Endodermal cell (in vitro differentiated cells): ENCODE measurements at regions not wholly inside any gene's neighbourhood (a gene's known extent, or its start where the extent isn't known, plus 50 kb on each side); places are given as distances from the start of the nearest gene placed in this dataset.

Experiments
- DNase-seq: peaks from one replicate; pipeline ENCODE4 v3.0.0-alpha.2; 2017
- H3K27ac ChIP-seq: 2 replicates; pipeline ENCODE4 v1.5.1; 2013; ENCODE audit warnings: mild to moderate bottlenecking, low read depth, low read length, moderate library complexity
- H3K27me3 ChIP-seq: 2 replicates; pipeline ENCODE4 v1.6.1; 2013; ENCODE audit warnings: mild to moderate bottlenecking, low read length, moderate library complexity; ENCODE audit not compliant: insufficient read depth, control insufficient read depth, poor library complexity, severe bottlenecking
- H3K36me3 ChIP-seq: 2 replicates; pipeline ENCODE4 v1.7.0; 2013; ENCODE audit warnings: mild to moderate bottlenecking, low read length, moderate library complexity; ENCODE audit not compliant: control insufficient read depth, insufficient read depth
- H3K4me1 ChIP-seq: one replicate; pipeline ENCODE4 v1.7.0; 2013; ENCODE audit warnings: low read length; ENCODE audit not compliant: control insufficient read depth, insufficient read depth
- H3K4me3 ChIP-seq: 2 replicates; pipeline ENCODE4 v1.5.1; 2013; ENCODE audit warnings: mild to moderate bottlenecking, low read length, moderate library complexity
- H3K9ac ChIP-seq: 2 replicates; pipeline ENCODE4 v1.6.1; 2013; ENCODE audit warnings: mild to moderate bottlenecking, low read length, moderate library complexity; ENCODE audit not compliant: poor library complexity, severe bottlenecking; ENCODE audit errors: extremely low read depth
- H3K9me3 ChIP-seq: 2 replicates; pipeline ENCODE4 v1.6.1; 2013; ENCODE audit warnings: mild to moderate bottlenecking, low read length, moderate library complexity; ENCODE audit not compliant: control insufficient read depth
- H3K27ac Mint-ChIP-seq: 2 replicates; pipeline ENCODE4 v1.8.0; 2020; ENCODE audit warnings: mixed read lengths
- H3K27me3 Mint-ChIP-seq: 2 replicates; pipeline ENCODE4 v1.8.0; 2021; ENCODE audit warnings: mild to moderate bottlenecking, mixed read lengths; ENCODE audit not compliant: insufficient read depth
- H3K36me3 Mint-ChIP-seq: 2 replicates; pipeline ENCODE4 v1.8.0; 2020; ENCODE audit warnings: low read depth, mixed read lengths
- H3K4me1 Mint-ChIP-seq: 2 replicates; pipeline ENCODE4 v1.8.0; 2020; ENCODE audit warnings: mixed read lengths
- H3K4me3 Mint-ChIP-seq: 2 replicates; pipeline ENCODE4 v1.8.0; 2020; ENCODE audit warnings: mild to moderate bottlenecking, moderate library complexity, mixed read lengths
- H3K9me3 Mint-ChIP-seq: 2 replicates; pipeline ENCODE4 v1.8.0; 2020; ENCODE audit warnings: mild to moderate bottlenecking, mixed read lengths
- WGBS, 2 experiments: methylation state at CpG; one replicate each; pipeline versions ENCODE4 v1.1.5 to v1.1.7; 2013; ENCODE audit warnings: missing lambda C conversion rate in 2 of 2, mixed read lengths in 1 of 2; ENCODE audit not compliant: insufficient coverage in 1 of 2, insufficient read length in 1 of 2; 5-methylcytosine and 5-hydroxymethylcytosine counted together
- TF ChIP-seq, protein P1 (sequence below): fragments of 200-600 bp; sonication (generic); conservative IDR thresholded peaks from 2 replicates; pipeline ENCODE4 v1.5.0; 2021; ENCODE audit warnings: antibody characterized with exemption, mild to moderate bottlenecking

DNA sequence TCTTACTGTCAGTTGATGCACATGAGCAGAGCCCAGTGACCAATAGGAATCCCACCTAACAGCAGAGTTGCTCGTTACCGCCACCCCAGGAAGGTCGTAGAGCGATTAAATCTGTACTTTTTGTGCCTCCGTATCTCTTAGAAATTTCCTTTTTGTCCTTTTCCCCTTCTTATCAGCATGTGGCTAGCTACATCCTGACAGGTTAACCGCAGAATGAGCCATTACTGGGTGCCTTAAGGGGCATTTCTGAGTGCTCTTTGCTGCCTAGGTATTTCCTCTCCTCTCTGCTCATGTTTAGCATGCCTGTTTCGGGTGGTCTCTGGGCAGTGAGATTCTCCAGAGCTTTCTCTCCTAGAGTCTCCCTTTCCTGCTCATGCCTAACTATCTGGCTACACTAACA, 530.5 kb downstream of the FAM133A start:
- H3K27me3 ChIP-seq = no peaks in the 10 kb centered on the region
- Mint-ChIP-seq H3K9me3 (no peaks in the 10 kb centered on the region), H3K27ac (no peak overlapping the region), H3K4me3 (no peak overlapping the region), H3K4me1 (no peaks in the 10 kb centered on the region), H3K36me3 (no peaks in the 10 kb centered on the region), H3K27me3 (no peaks in the 10 kb centered on the region)
- WGBS, 2 experiments = 93% methylated on average over 7 of the region's 7 CpGs; no CpG with 5 or more reads in 1 of the 2 experiments
- no peaks in the 10 kb centered on the region for H3K4me1 ChIP-seq
- no peak for DNase-seq
- H3K27ac ChIP-seq = no peak overlapping the region
- H3K9me3 ChIP-seq = no peaks in the 10 kb centered on the region
- no peak overlapping the region for H3K4me3 ChIP-seq
- TF ChIP-seq, protein P1, sequence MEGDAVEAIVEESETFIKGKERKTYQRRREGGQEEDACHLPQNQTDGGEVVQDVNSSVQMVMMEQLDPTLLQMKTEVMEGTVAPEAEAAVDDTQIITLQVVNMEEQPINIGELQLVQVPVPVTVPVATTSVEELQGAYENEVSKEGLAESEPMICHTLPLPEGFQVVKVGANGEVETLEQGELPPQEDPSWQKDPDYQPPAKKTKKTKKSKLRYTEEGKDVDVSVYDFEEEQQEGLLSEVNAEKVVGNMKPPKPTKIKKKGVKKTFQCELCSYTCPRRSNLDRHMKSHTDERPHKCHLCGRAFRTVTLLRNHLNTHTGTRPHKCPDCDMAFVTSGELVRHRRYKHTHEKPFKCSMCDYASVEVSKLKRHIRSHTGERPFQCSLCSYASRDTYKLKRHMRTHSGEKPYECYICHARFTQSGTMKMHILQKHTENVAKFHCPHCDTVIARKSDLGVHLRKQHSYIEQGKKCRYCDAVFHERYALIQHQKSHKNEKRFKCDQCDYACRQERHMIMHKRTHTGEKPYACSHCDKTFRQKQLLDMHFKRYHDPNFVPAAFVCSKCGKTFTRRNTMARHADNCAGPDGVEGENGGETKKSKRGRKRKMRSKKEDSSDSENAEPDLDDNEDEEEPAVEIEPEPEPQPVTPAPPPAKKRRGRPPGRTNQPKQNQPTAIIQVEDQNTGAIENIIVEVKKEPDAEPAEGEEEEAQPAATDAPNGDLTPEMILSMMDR = no peak
- H3K9ac ChIP-seq = no peak overlapping the region
- no peaks in the 10 kb centered on the region for H3K36me3 ChIP-seq

DNA sequence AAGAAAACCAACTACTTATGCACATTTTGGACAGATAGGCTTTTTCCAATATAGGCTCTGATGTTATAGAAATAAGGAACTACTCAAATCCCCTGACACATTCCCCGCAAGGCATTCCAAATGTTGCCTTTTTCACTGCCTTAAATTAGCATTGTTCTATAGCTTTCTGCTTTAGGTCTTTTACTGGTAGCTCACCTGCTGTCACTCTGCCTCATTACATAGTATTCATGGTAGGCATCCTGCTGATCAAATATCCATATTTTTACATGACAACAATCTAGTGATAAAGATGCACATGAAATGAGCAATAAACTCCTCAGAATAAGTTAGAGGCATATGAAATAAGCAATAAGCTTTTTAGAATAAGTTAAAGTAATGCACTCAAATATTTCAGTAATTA, 542.7 kb downstream of the FAM133A start:
- no peak for DNase-seq
- Histone ChIP-seq H3K27ac (no peak overlapping the region), H3K4me3 (no peak overlapping the region), H3K9ac (no peak overlapping the region), H3K27me3 (no peaks in the 10 kb centered on the region), H3K36me3 (no peaks in the 10 kb centered on the region), H3K9me3 (no peaks in the 10 kb centered on the region), H3K4me1 (no peaks in the 10 kb centered on the region)
- no peaks in the 10 kb centered on the region for H3K36me3 Mint-ChIP-seq
- H3K9me3 Mint-ChIP-seq = peaks cover 1% of the 10 kb centered on the region
- H3K4me1 Mint-ChIP-seq = peaks cover 11% of the 10 kb centered on the region
- WGBS, 2 experiments = 40 to 73% methylated on average over 1 of the region's 1 CpG
- H3K27me3 Mint-ChIP-seq = no peaks in the 10 kb centered on the region
- TF ChIP-seq, protein P1 = no peak
- no peak overlapping the region for H3K27ac Mint-ChIP-seq
- no peak overlapping the region for H3K4me3 Mint-ChIP-seq

DNA sequence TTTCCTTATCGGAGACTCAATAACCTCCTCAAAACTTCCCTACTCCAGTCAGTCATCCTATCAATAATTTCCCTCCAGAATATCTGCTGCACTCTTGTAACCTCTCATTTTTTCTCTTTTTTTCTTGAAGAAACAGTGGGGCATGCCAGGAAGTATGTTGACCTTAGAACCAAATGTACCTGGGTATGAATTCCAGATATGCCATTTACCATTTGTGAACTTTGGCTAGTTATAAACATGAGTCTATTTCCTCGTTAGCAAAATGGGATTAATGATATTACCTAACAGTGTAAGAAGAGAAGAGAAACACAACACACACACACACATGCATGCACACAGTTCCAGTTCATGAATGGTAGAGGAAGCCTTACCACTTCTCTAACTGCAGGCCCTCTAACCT, 578.2 kb downstream of the FAM133A start:
- H3K27ac Mint-ChIP-seq = no peak overlapping the region
- H3K4me3 ChIP-seq = no peak overlapping the region
- TF ChIP-seq, protein P1 = no peak
- no peaks in the 10 kb centered on the region for H3K27me3 ChIP-seq
- 100% methylated on average over 1 of the region's 2 CpGs; no CpG with 5 or more reads in 1 of the 2 experiments for WGBS, 2 experiments
- no peaks in the 10 kb centered on the region for H3K27me3 Mint-ChIP-seq
- peaks cover 1% of the 10 kb centered on the region for H3K4me1 Mint-ChIP-seq
- no peaks in the 10 kb centered on the region for H3K9me3 ChIP-seq
- H3K4me1 ChIP-seq = no peaks in the 10 kb centered on the region
- H3K27ac ChIP-seq = no peak overlapping the region
- H3K4me3 Mint-ChIP-seq = no peak overlapping the region
- no peak overlapping the region for H3K9ac ChIP-seq
- no peak for DNase-seq
- H3K36me3 Mint-ChIP-seq = no peaks in the 10 kb centered on the region
- H3K36me3 ChIP-seq = no peaks in the 10 kb centered on the region
- no peaks in the 10 kb centered on the region for H3K9me3 Mint-ChIP-seq
